Loucy (cell line): ENCODE measurements at regions not wholly inside any gene's neighbourhood (a gene's known extent, or its start where the extent isn't known, plus 50 kb on each side); places are given as distances from the start of the nearest gene placed in this dataset.
A peak's percentile ranks its signal among the peaks of the same experiment; 100 is the strongest.

Experiments used
- H2AFZ ChIP-seq: fragments of 200-600 bp; sonication (generic); 2 replicates; pipeline ENCODE4 v1.6.0; 2016; ENCODE audit warnings: antibody characterized with exemption, mild to moderate bottlenecking, low read length, moderate library complexity
- H3F3A ChIP-seq: fragments of 200-600 bp; 2 replicates; pipeline ENCODE4 v1.6.0; 2016; ENCODE audit warnings: antibody characterized with exemption, low read depth, mild to moderate bottlenecking
- H3K27me3 ChIP-seq: fragments of 200-600 bp; sonication (generic); 2 replicates; pipeline ENCODE4 v1.6.1; 2014; ENCODE audit warnings: low read length, mild to moderate bottlenecking; ENCODE audit not compliant: insufficient read depth, poor library complexity, severe bottlenecking
- H3K36me3 ChIP-seq: fragments of 200-600 bp; sonication (generic); 2 replicates; pipeline ENCODE4 v1.6.1; 2016; ENCODE audit warnings: low read length; ENCODE audit not compliant: insufficient read depth
- H3K4me1 ChIP-seq: fragments of 200-600 bp; sonication (generic); 2 replicates; pipeline ENCODE4 v1.5.1; 2014; ENCODE audit warnings: low read length, mild to moderate bottlenecking; ENCODE audit not compliant: insufficient read depth, poor library complexity, severe bottlenecking
- H3K4me2 ChIP-seq: fragments of 200-600 bp; sonication (generic); 2 replicates; pipeline ENCODE4 v1.6.0; 2014; ENCODE audit warnings: antibody characterized with exemption, low read length, low read depth, mild to moderate bottlenecking; ENCODE audit not compliant: poor library complexity, severe bottlenecking
- H3K4me3 ChIP-seq: fragments of 200-600 bp; sonication (generic); 2 replicates; pipeline ENCODE4 v1.5.1; 2014; ENCODE audit warnings: low read length, mild to moderate bottlenecking, mixed read lengths; ENCODE audit not compliant: poor library complexity, severe bottlenecking
- H3K79me2 ChIP-seq: fragments of 200-600 bp; sonication (generic); 2 replicates; pipeline ENCODE4 v1.6.1; 2014; ENCODE audit warnings: low read length; ENCODE audit not compliant: insufficient read depth
- H3K9ac ChIP-seq: fragments of 200-600 bp; sonication (generic); 2 replicates; pipeline ENCODE4 v1.6.0; 2014; ENCODE audit warnings: mild to moderate bottlenecking, low read depth, low read length, moderate library complexity; ENCODE audit not compliant: poor library complexity, severe bottlenecking
- H3K9me2 ChIP-seq: fragments of 200-600 bp; sonication (generic); replicated peaks from 2 replicates; pipeline ENCODE4 v1.6.1; 2016; ENCODE audit warnings: low read depth, low read length, mixed read lengths
- H3K9me3 ChIP-seq: fragments of 200-600 bp; sonication (generic); 2 replicates; pipeline ENCODE4 v1.6.1; 2014; ENCODE audit warnings: mild to moderate bottlenecking, antibody characterized with exemption, low read length, low read depth; ENCODE audit not compliant: insufficient read depth
- H4K20me1 ChIP-seq: fragments of 200-600 bp; sonication (generic); 2 replicates; pipeline ENCODE4 v1.6.0; 2014; ENCODE audit warnings: antibody characterized with exemption, low read length, mild to moderate bottlenecking; ENCODE audit not compliant: insufficient read depth, poor library complexity, severe bottlenecking
- EZH2phosphoT487 ChIP-seq: fragments of 200-600 bp; IDR thresholded peaks from 2 replicates; pipeline ENCODE4 v1.6.1; 2018; ENCODE audit warnings: antibody characterized with exemption, mild to moderate bottlenecking, moderate library complexity, borderline replicate concordance
- TF ChIP-seq, protein P1 (sequence below): fragments of 200-600 bp; sonication (generic); conservative IDR thresholded peaks from 2 replicates; pipeline ENCODE4 v1.5.1; 2014; ENCODE audit warnings: mild to moderate bottlenecking, antibody characterized with exemption, low read length

DNA sequence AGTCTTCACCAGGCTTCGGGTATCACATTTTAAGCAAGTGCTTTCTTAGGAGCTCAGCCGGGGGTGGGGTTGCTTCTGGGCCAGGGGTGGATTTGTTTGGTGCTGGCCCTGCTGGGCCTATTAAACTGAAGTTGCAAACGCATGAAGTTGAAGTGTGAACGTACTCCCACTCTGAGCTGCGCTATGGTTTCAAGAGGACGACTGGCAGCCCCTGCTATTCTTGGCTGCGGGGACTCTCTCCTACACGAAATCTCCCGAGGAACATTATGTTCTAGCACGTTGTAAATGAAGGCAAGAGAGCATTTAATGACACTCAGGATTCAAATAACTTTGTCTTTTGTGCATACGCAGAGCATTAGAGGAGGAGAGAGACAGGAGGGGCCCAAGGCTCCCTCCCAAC, 401.3 kb upstream of the BOD1L1 start:
- no peaks in the 10 kb centered on the region for H4K20me1 ChIP-seq
- no peak overlapping the region for H2AFZ ChIP-seq
- H3K36me3 ChIP-seq: no peaks in the 10 kb centered on the region
- H3K9me2 ChIP-seq: no peaks in the 10 kb centered on the region
- no peaks in the 10 kb centered on the region for H3K9me3 ChIP-seq
- no peak overlapping the region for H3K9ac ChIP-seq
- no peak overlapping the region for H3K4me2 ChIP-seq
- H3K79me2 ChIP-seq: no peaks in the 10 kb centered on the region
- no peaks in the 10 kb centered on the region for H3F3A ChIP-seq
- H3K27me3 ChIP-seq: no peaks in the 10 kb centered on the region
- H3K4me1 ChIP-seq: peaks cover 8% of the 10 kb centered on the region
- TF ChIP-seq, protein P1, sequence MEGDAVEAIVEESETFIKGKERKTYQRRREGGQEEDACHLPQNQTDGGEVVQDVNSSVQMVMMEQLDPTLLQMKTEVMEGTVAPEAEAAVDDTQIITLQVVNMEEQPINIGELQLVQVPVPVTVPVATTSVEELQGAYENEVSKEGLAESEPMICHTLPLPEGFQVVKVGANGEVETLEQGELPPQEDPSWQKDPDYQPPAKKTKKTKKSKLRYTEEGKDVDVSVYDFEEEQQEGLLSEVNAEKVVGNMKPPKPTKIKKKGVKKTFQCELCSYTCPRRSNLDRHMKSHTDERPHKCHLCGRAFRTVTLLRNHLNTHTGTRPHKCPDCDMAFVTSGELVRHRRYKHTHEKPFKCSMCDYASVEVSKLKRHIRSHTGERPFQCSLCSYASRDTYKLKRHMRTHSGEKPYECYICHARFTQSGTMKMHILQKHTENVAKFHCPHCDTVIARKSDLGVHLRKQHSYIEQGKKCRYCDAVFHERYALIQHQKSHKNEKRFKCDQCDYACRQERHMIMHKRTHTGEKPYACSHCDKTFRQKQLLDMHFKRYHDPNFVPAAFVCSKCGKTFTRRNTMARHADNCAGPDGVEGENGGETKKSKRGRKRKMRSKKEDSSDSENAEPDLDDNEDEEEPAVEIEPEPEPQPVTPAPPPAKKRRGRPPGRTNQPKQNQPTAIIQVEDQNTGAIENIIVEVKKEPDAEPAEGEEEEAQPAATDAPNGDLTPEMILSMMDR: no peak
- no peak for TF ChIP-seq EZH2phosphoT487
- no peak overlapping the region for H3K4me3 ChIP-seq

DNA sequence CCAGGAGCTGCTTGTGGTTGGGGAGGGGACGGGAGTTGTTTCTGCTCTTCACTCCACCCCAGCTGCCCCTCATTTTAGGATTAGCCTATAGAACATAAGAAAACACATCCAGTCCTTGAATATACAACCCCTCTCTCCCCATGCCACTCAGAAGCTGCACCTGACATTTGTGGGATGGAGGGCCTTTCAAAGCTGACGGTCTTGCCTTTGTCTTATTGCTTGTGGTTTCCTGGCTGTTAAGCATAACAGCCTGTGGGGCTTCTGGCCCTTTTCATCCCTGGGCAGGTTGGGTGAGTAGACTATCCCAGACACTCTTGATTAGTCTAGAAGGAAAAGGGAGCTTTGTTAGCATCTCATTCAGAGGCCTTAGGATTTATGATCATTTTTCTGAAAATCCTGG, 407.6 kb upstream of the BOD1L1 start:
- H3K9ac ChIP-seq: peak overlapping the region; percentile 56
- TF ChIP-seq, protein P1: no peak
- TF ChIP-seq EZH2phosphoT487: no peak
- no peaks in the 10 kb centered on the region for H3K79me2 ChIP-seq
- no peaks in the 10 kb centered on the region for H3K9me3 ChIP-seq
- H3K4me3 ChIP-seq: peak overlapping the region; percentile 39
- H3K36me3 ChIP-seq: no peaks in the 10 kb centered on the region
- peak overlapping the region; percentile 65 for H3K4me2 ChIP-seq
- no peaks in the 10 kb centered on the region for H3F3A ChIP-seq
- no peaks in the 10 kb centered on the region for H3K27me3 ChIP-seq
- H2AFZ ChIP-seq: 0 out of 2 replicates have a peak overlapping the region, but pooled peaks have one; percentile 21
- H3K4me1 ChIP-seq: peaks cover 37% of the 10 kb centered on the region
- no peaks in the 10 kb centered on the region for H4K20me1 ChIP-seq
- H3K9me2 ChIP-seq: no peaks in the 10 kb centered on the region

DNA sequence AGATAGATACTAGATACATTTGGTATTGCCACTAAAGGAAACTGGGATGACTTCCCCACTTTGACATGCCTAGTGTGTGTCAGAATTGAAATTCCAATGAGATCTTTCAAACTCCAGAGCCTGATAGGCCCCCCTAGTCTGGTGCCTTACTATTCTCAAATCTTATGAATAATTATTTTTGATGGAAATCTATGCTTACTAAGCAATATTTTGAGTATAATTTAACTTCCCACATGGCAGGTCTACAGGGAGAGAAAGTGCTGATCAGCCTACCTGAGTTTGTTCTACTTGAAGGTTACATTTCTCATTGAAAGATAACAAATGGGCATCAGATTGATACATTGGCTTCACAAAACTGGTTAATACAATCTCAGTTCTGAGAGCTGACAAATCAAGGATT, 415.7 kb upstream of the BOD1L1 start:
- Histone ChIP-seq H3K9me3 (no peaks in the 10 kb centered on the region), H4K20me1 (no peaks in the 10 kb centered on the region), H3K36me3 (no peaks in the 10 kb centered on the region), H3K27me3 (no peaks in the 10 kb centered on the region), H3K4me2 (no peak overlapping the region), H3K9ac (no peak overlapping the region), H3K9me2 (no peaks in the 10 kb centered on the region), H2AFZ (no peak overlapping the region), H3K4me3 (no peak overlapping the region), H3F3A (no peaks in the 10 kb centered on the region), H3K4me1 (peaks cover 8% of the 10 kb centered on the region), H3K79me2 (no peaks in the 10 kb centered on the region)
- TF ChIP-seq EZH2phosphoT487: no peak
- TF ChIP-seq, protein P1: no peak
